GM12878 (cell line): ENCODE measurements at regions not wholly inside any gene's neighbourhood (a gene's known extent, or its start where the extent isn't known, plus 50 kb on each side); places are given as distances from the start of the nearest gene placed in this dataset.

Experiments used
- EGR1 ChIP-seq, 2 experiments: IDR thresholded peaks; 1 replicate in 1 of 2; 2 replicates in 1 of 2; pipeline ENCODE4 v1.6.1; 2011 to 2012; ENCODE audit warnings: low read depth in 2 of 2, low read length in 2 of 2, borderline replicate concordance in 1 of 2, mild to moderate bottlenecking in 1 of 2, moderate library complexity in 1 of 2
- NFYA ChIP-seq: IDR thresholded peaks from 2 replicates; pipeline ENCODE4 v1.6.1; 2011; ENCODE audit warnings: low read depth, mild to moderate bottlenecking, low read length, improper control_type of control experiment, borderline replicate concordance
- POLR2A ChIP-seq: IDR thresholded peaks from 2 replicates; pipeline ENCODE4 v1.6.1; 2011; ENCODE audit warnings: low read depth, mild to moderate bottlenecking, low read length
- RAD21 ChIP-seq: IDR thresholded peaks from 2 replicates; pipeline ENCODE4 v1.6.1; 2011; ENCODE audit warnings: mild to moderate bottlenecking, low read depth, low read length, moderate library complexity; ENCODE audit not compliant: insufficient read depth
- TCF7 ChIP-seq: IDR thresholded peaks from 2 replicates; pipeline ENCODE4 v1.6.1; 2014; ENCODE audit warnings: antibody characterized with exemption, borderline replicate concordance

DNA sequence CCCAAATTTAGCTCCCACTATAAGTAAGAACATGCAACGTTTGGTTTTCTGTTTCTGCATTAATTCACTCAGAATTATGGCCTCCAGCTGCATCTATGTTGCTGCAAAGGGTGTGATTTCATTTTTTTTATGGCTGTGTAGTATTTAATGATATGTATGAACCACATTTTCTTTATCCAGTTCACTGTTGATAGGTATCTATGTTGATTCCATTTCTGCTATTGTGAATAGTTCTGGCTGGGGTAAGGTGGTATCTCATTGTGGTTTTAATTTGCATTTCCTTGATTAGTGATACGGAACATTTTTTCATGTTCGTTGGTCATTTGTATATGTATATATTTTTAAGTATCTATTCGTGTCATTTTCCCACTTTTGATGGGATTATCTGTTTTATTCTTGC, 674.3 kb downstream of the NUP35 start:
- TF ChIP-seq POLR2A = no peak
- no peak for TF ChIP-seq NFYA
- TF ChIP-seq EGR1 (IDR thresholded peaks at IDR 0.05; ENCODE audit: borderline replicate concordance in 1 of 2, low read depth in 2 of 2, low read length in 2 of 2) = no peak
- no peak for TF ChIP-seq RAD21
- no peak for TF ChIP-seq TCF7
